GM12878 (cell line): ENCODE measurements at regions not wholly inside any gene's neighbourhood (a gene's known extent, or its start where the extent isn't known, plus 50 kb on each side); places are given as distances from the start of the nearest gene placed in this dataset.

Experiments
- ATAC-seq: fragments of 200-7000 bp; cut with Tn5 transposase; 3 replicates; pipeline ENCODE4 v1.9.1; 2020; ENCODE audit warnings: mild to moderate bottlenecking, moderate library complexity
- BruUV-seq: library from RNA; stranded (reverse); fragments of 400-500 nt; replicated peaks from 2 replicates; lab custom pipeline; 2021; lab: Mats Ljungman, UMichigan
- CTCF ChIA-PET: fragments of 300-600 bp; sonication (Branson Sonifier 250); formaldehyde crosslinking; extraction: SDS; loops from one replicate; lab custom pipeline; 2021; ENCODE audit warnings: inconsistent platforms; lab: Yijun Ruan, JAX
- POLR2A ChIA-PET: fragments of 350-600 bp; formaldehyde crosslinking; extraction: SDS; loops from one replicate; lab custom pipeline; 2021; ENCODE audit warnings: inconsistent platforms; lab: Charles Lee
- RAD21 ChIA-PET: fragments of 300-600 bp; sonication (Branson Sonifier 250); formaldehyde crosslinking; loops from one replicate; lab custom pipeline; 2023; ENCODE audit warnings: antibody characterized with exemption; ENCODE audit not compliant: unreplicated experiment; lab: Charles Lee
- SMC1A ChIA-PET: fragments of 300-600 bp; sonication (Branson Sonifier 250); formaldehyde crosslinking; loops from one replicate; lab custom pipeline; 2023; ENCODE audit not compliant: unreplicated experiment, uncharacterized antibody; lab: Charles Lee
- DNase-seq: peaks from one replicate; pipeline ENCODE4 v3.0.0-alpha.2; 2011; ENCODE audit warnings: low read depth, low spot score
- FAIRE-seq: peaks from 3 replicates; lab custom pipeline; 2011; peaks lifted over from hg19 to GRCh38; lab: Jason Lieb, UNC
- H2AFZ ChIP-seq: 2 replicates; pipeline ENCODE4 v1.6.0; 2011; ENCODE audit warnings: low read depth, low read length, control low read depth; ENCODE audit not compliant: control insufficient read depth
- H3K27ac ChIP-seq: 2 replicates; pipeline ENCODE4 v1.5.1; 2011; ENCODE audit warnings: control low read depth; ENCODE audit not compliant: control insufficient read depth, insufficient read depth
- H3K27me3 ChIP-seq, 2 experiments: replicated peaks in 1 of 2; 2 replicates each; pipeline versions ENCODE4 v1.6.0 to v1.6.1; 2011; ENCODE audit warnings: low read length in 1 of 2; ENCODE audit not compliant: control insufficient read depth in 2 of 2, insufficient read depth in 2 of 2
- H3K36me3 ChIP-seq, 2 experiments: 2 replicates each; pipeline ENCODE4 v1.5.1; 2011; ENCODE audit warnings: low read length in 1 of 2; ENCODE audit not compliant: control insufficient read depth in 2 of 2, insufficient read depth in 2 of 2
- H3K4me1 ChIP-seq: 2 replicates; pipeline ENCODE4 v1.6.1; 2011; ENCODE audit warnings: mild to moderate bottlenecking, low read length, moderate library complexity, mixed read lengths; ENCODE audit not compliant: control insufficient read depth, insufficient read depth
- H3K4me2 ChIP-seq: 2 replicates; pipeline ENCODE4 v1.6.0; 2011; ENCODE audit warnings: control low read depth; ENCODE audit not compliant: control insufficient read depth, insufficient read depth
- H3K4me3 ChIP-seq: fragments of 200-600 bp; sonication (generic); 2 replicates; pipeline ENCODE4 v1.5.1; 2016
- H3K79me2 ChIP-seq: 2 replicates; pipeline ENCODE4 v1.6.0; 2011; ENCODE audit warnings: low read length; ENCODE audit not compliant: control insufficient read depth, insufficient read depth
- H3K9ac ChIP-seq: 2 replicates; pipeline ENCODE4 v1.8.0; 2011; ENCODE audit warnings: low read length, control low read depth, mixed read lengths; ENCODE audit not compliant: control insufficient read depth, insufficient read depth
- H3K9me3 ChIP-seq: replicated peaks from 3 replicates; pipeline ENCODE4 v1.5.1; 2011; ENCODE audit warnings: mild to moderate bottlenecking, low read length; ENCODE audit not compliant: control insufficient read depth, insufficient read depth
- H4K20me1 ChIP-seq: 2 replicates; pipeline ENCODE4 v1.6.0; 2011; ENCODE audit not compliant: control insufficient read depth, insufficient read depth
- BACH1 ChIP-seq: fragments of 450-650 bp; IDR thresholded peaks from 2 replicates; pipeline ENCODE4 v1.6.1; 2017; ENCODE audit warnings: mild to moderate bottlenecking, borderline replicate concordance
- BMI1 ChIP-seq: fragments of 450-650 bp; IDR thresholded peaks from 2 replicates; pipeline ENCODE4 v1.6.1; 2016; ENCODE audit warnings: mild to moderate bottlenecking, moderate library complexity, borderline replicate concordance
- DPF2 ChIP-seq: fragments of 450-650 bp; IDR thresholded peaks from 2 replicates; pipeline ENCODE4 v1.6.1; 2017; ENCODE audit warnings: mild to moderate bottlenecking
- E2F4 ChIP-seq: IDR thresholded peaks from 2 replicates; pipeline ENCODE4 v1.6.1; 2012; ENCODE audit warnings: low read depth, low read length, improper control_type of control experiment
- ELK1 ChIP-seq: IDR thresholded peaks from 2 replicates; pipeline ENCODE4 v1.6.1; 2012; ENCODE audit warnings: low read depth, low read length, improper control_type of control experiment
- MEF2A ChIP-seq: IDR thresholded peaks from 2 replicates; pipeline ENCODE4 v1.6.1; 2011; ENCODE audit warnings: low read depth, mild to moderate bottlenecking, low read length, moderate library complexity; ENCODE audit not compliant: insufficient read depth
- MYB ChIP-seq: fragments of 150-350 bp; IDR thresholded peaks from 2 replicates; pipeline ENCODE4 v1.6.1; 2014; ENCODE audit warnings: mild to moderate bottlenecking, low read depth, low read length, borderline replicate concordance
- NFYA ChIP-seq: IDR thresholded peaks from 2 replicates; pipeline ENCODE4 v1.6.1; 2011; ENCODE audit warnings: low read depth, mild to moderate bottlenecking, low read length, improper control_type of control experiment, borderline replicate concordance
- RBBP5 ChIP-seq: fragments of 200-600 bp; sonication (generic); conservative IDR thresholded peaks from 2 replicates; pipeline ENCODE4 v1.6.1; 2016
- SREBF2 ChIP-seq: IDR thresholded peaks from 2 replicates; pipeline ENCODE4 v1.6.1; 2012; ENCODE audit warnings: mild to moderate bottlenecking, low read length
- USF1 ChIP-seq: IDR thresholded peaks from 2 replicates; pipeline ENCODE4 v1.6.1; 2011; ENCODE audit warnings: borderline replicate concordance, low read depth, mild to moderate bottlenecking, moderate library complexity, mixed read lengths, low read length; ENCODE audit not compliant: insufficient read depth; ENCODE audit errors: extremely low read length
- WGBS: methylation state at CpG from one replicate; pipeline ENCODE4 v1.1.6; 2016; ENCODE audit warnings: low lambda C conversion rate; ENCODE audit not compliant: insufficient replicate concordance, insufficient coverage; ENCODE audit errors: missing lambda C conversion rate; 5-methylcytosine and 5-hydroxymethylcytosine counted together
- in situ Hi-C: fragments of 300-500 bp; cut with MboI; formaldehyde crosslinking; loops from 9 replicates; pipeline ENCODE4 v1.14.3; 2018; ENCODE audit warnings: mixed read lengths
- intact Hi-C: fragments of 100-400 bp; cut with micrococcal nuclease; formaldehyde crosslinking; loops from one replicate; pipeline ENCODE4 v1.14.2; 2022; ENCODE audit not compliant: unreplicated experiment

GRCh38 chr12:74227846-74228545, 309.6 kb upstream of the ATXN7L3B start:
- Histone ChIP-seq H4K20me1 (no peaks in the 10 kb centered on the region), H3K79me2 (no peaks in the 10 kb centered on the region), H2AFZ (no peak overlapping the region), H3K36me3 (no peaks in the 10 kb centered on the region), H3K27me3 (no peaks in the 10 kb centered on the region), H3K4me2 (no peak overlapping the region), H3K27ac (no peak overlapping the region), H3K9me3 (no peaks in the 10 kb centered on the region), H3K4me1 (no peaks in the 10 kb centered on the region), H3K4me3 (no peak overlapping the region), H3K9ac (no peak overlapping the region)
- 2% methylated on average over 3 of the region's 3 CpGs for WGBS
- SMC1A ChIA-PET = no interaction called here
- CTCF ChIA-PET = no interaction called here
- BruUV-seq = no TSS peak
- RAD21 ChIA-PET = no interaction called here
- POLR2A ChIA-PET = interaction anchor here (0.6 kb wide), 1 partner anchor 20 kb away, joined by 3 read pairs; no protein-coding TSS in a partner anchor
- no peak for TF ChIP-seq NFYA
- no peak for TF ChIP-seq ELK1
- TF ChIP-seq RBBP5 = no peak
- TF ChIP-seq BMI1 = no peak
- ATAC-seq = no peak
- in situ Hi-C loops = no loop called here
- no peak for FAIRE-seq
- intact Hi-C loops = no loop called here
- no peak for DNase-seq

DNA sequence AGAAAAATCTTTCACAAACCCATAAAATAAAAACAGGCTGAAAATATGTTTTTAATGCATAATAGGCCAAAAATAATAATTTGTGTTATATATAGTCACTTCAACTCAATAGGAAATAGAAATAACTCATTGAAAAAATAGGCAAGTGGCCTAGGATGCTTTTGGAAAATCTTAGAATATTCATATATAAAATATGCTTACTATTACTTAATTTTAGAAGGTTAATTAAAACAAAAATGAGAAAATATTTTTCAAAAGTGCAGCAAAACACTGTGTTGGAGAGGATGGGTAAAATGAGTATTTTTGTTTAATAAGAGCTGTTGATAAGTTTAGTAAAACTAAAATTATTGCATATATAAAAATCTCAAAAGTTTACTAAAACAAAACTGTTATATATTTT, 308.0 kb upstream of the ATXN7L3B start:
- ChIA-PET POLR2A (no interaction called here), RAD21 (no interaction called here), SMC1A (interaction anchor here (0.7 kb wide), 1 partner anchor 36 kb away, joined by 3 read pairs; no protein-coding TSS in a partner anchor), CTCF (interaction anchor here (0.9 kb wide), 1 partner anchor 15 kb away, joined by 3 read pairs; no protein-coding TSS in a partner anchor)
- Histone ChIP-seq H3K4me3 (no peak overlapping the region), H4K20me1 (no peaks in the 10 kb centered on the region), H3K4me2 (no peak overlapping the region), H3K9ac (no peak overlapping the region), H3K79me2 (no peaks in the 10 kb centered on the region), H3K27me3 (no peaks in the 10 kb centered on the region), H3K9me3 (no peaks in the 10 kb centered on the region), H3K4me1 (no peaks in the 10 kb centered on the region), H2AFZ (no peak overlapping the region), H3K36me3 (no peaks in the 10 kb centered on the region), H3K27ac (no peak overlapping the region)
- DNase-seq = no peak
- intact Hi-C loops (no loop called here), in situ Hi-C loops (no loop called here)
- ATAC-seq = no peak
- FAIRE-seq = no peak
- no TSS peak for BruUV-seq
- TF ChIP-seq MYB = no peak
- TF ChIP-seq E2F4 = no peak
- no peak for TF ChIP-seq DPF2
- no peak for TF ChIP-seq BACH1
- no peak for TF ChIP-seq MEF2A
- TF ChIP-seq SREBF2 = no peak
- TF ChIP-seq USF1 = no peak
